Activated CD4-positive, alpha-beta T cell treated with anti-CD3 and anti-CD28 coated beads, Interleukin-2, amount 10 ng/mL, durations not matched to agents 24 days and 14 days (primary cell): ENCODE measurements at regions not wholly inside any gene's neighbourhood (a gene's known extent, or its start where the extent isn't known, plus 50 kb on each side); places are given as distances from the start of the nearest gene placed in this dataset.
"Not testable (repeated sequence)": the region's sequence is repeated elsewhere in the genome, so short reads cannot be mapped to it uniquely, and the experiment has no call there.

Source experiments
- DNase-seq: peaks from one replicate; pipeline ENCODE4 v3.0.0; 2022
- H3K27ac Mint-ChIP-seq: one replicate; pipeline ENCODE4 v1.8.0; 2022; ENCODE audit warnings: mild to moderate bottlenecking, mixed read lengths
- H3K27me3 Mint-ChIP-seq: one replicate; pipeline ENCODE4 v1.8.0; 2022; ENCODE audit warnings: mixed read lengths
- H3K36me3 Mint-ChIP-seq: one replicate; pipeline ENCODE4 v1.8.0; 2022; ENCODE audit warnings: low read depth, mild to moderate bottlenecking, mixed read lengths
- H3K4me1 Mint-ChIP-seq: one replicate; pipeline ENCODE4 v1.8.0; 2021; ENCODE audit warnings: mixed read lengths
- H3K4me3 Mint-ChIP-seq: one replicate; pipeline ENCODE4 v1.8.0; 2022; ENCODE audit warnings: mild to moderate bottlenecking, moderate library complexity, mixed read lengths
- H3K9me3 Mint-ChIP-seq: one replicate; pipeline ENCODE4 v1.8.0; 2021; ENCODE audit warnings: mixed read lengths
- intact Hi-C: fragments of 100-400 bp; cut with micrococcal nuclease; formaldehyde crosslinking; loops from one replicate; pipeline ENCODE4 v1.15.1; 2023

DNA sequence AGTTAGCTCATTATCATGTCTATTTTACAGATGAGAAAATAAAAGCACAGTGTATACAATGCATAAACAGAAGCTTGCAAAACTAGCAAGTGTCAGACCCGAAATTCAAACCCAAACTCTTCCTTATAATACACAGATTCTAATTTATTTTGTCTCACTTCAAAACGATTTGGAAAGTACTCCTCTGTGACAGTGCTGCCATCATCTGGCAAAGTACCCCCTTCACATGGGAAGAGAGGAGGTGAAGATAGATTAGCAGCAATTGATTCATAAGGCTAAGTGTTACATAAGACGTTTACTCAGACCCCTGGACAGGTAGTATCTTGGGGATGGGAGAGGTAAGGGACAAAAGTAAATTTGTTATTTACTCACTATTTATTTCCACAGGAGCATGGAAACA lies 744.0 kb upstream of the SGO1 start:
- Mint-ChIP-seq H3K36me3 (no peaks in the 10 kb centered on the region), H3K4me1 (no peaks in the 10 kb centered on the region), H3K4me3 (no peak overlapping the region), H3K27ac (no peak overlapping the region), H3K9me3 (peaks cover 10% of the 10 kb centered on the region), H3K27me3 (no peaks in the 10 kb centered on the region)
- intact Hi-C loops = no loop called here
- DNase-seq = no peak

DNA sequence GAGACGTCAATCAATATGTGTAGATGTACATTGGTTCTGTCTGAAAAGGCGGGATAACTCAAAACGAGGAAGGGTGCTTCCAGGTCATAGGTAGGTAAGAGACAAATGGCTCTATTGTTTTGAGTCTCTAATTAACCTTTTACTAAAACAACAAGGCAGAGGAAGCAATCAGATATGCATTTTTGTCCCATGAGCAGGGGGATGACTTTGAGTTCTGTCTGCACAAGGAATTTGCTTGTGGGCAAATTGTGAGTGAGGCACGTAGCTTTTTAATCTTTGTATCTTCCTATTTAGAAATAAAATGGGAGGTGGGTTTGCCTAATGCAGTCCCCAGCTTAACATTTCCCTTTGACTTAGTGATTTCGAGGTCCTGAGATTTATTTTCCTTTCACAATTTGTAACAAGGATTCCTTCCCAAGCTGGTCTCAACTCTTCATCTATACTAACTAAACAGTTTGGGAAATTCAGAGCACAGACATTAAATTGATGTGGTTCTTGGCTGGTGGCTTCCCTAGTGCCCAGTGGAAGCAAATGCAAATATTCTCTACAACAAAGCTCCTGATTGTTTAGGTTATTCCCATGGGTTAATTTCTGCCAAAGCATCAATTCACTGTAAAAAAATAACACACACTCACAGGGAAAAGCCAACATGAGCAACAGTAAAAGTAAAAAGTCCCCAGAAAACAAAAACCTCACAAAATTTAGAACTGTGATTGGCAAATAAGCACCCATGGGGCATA lies 738.8 kb upstream of the SGO1 start:
- no peak overlapping the region for H3K4me3 Mint-ChIP-seq
- H3K36me3 Mint-ChIP-seq = no peaks in the 10 kb centered on the region
- no peaks in the 10 kb centered on the region for H3K4me1 Mint-ChIP-seq
- H3K27me3 Mint-ChIP-seq = no peaks in the 10 kb centered on the region
- no peak for DNase-seq
- peaks cover 22% of the 10 kb centered on the region for H3K9me3 Mint-ChIP-seq
- intact Hi-C loops = no loop called here
- no peak overlapping the region for H3K27ac Mint-ChIP-seq

DNA sequence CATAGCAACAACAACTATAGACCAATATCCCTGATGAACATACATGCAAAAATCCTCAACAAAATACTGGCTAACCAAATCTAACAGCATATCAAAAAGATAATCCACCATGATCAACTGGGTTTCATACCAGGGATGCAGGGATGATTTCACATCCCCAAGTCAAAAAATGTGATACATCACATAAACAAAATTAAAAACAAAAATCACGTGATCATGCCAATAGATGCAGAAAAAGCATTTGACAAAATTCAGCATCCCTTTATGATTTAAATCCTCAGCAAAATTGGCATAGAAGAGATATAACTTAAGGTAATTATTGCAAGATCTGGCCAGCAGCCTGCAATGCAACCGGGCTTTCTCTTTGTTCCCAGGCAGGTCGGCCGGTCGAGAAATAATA lies 735.1 kb upstream of the SGO1 start:
- H3K27ac Mint-ChIP-seq, intact Hi-C loops, H3K4me1 Mint-ChIP-seq, H3K36me3 Mint-ChIP-seq, H3K4me3 Mint-ChIP-seq, DNase-seq, H3K27me3 Mint-ChIP-seq: not testable (repeated sequence)
- H3K9me3 Mint-ChIP-seq = peaks cover 24% of the 10 kb centered on the region

DNA sequence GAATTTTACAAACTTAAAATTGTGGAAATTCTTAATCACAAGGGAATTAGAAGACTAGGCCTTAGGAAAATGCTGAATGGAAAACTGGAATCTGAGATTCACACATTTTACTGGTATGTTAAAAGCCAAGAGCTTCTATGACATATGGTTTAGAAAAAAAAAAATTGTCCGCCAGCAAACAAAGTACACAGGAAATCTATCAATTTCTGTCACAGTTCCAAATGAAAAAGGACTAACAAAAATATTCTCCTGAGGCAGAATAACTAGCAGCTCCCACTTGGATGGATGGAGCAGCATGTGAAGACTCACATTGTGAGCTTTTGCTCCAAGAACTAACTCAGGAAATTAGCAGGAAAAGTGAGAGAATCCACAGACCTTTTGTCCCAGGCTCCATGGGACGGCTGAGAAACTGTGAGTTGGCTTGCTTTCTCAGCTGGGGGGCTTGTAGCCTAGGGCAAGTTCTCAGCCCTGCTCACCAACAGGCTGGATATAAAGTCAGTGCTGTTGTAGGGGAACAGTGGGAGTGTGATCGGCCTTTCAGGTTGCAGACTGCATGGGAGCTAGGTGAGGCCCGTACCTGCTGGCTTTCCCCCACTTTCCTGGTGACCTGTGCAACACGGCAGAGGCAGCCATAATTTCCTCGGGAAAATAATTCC lies 731.1 kb upstream of the SGO1 start:
- Mint-ChIP-seq H3K27ac (no peak overlapping the region), H3K9me3 (peaks cover 12% of the 10 kb centered on the region)

DNA sequence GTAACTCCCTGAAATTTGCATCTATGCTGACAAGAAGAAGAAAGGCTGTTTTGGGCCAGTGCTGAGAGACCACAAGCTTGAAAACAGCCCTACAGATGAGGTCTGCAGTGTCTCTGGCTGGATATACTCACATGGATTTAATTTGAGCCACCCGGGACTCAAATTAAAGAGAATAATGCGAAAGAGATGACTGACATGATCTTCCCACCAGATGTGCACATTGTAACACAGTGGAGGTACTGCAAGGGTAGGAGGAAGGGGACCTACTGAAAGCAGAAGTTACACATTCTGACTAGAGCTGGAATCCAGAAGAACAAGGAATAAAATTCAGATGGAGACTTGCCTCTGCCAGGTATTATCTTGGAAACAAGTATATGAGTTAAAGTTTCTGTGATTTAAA lies 728.3 kb upstream of the SGO1 start:
- no peak for DNase-seq
- intact Hi-C loops = no loop called here
- H3K36me3 Mint-ChIP-seq = no peaks in the 10 kb centered on the region
- H3K4me1 Mint-ChIP-seq = no peaks in the 10 kb centered on the region
- no peaks in the 10 kb centered on the region for H3K27me3 Mint-ChIP-seq
- H3K4me3 Mint-ChIP-seq = no peak overlapping the region
- no peak overlapping the region for H3K27ac Mint-ChIP-seq
- H3K9me3 Mint-ChIP-seq = peaks cover 3% of the 10 kb centered on the region

More for the DNA sequence above, 731.1 kb upstream of the SGO1 start:
- intact Hi-C loops = no loop called here
- Mint-ChIP-seq H3K4me3 (no peak overlapping the region), H3K4me1 (no peaks in the 10 kb centered on the region), H3K27me3 (no peaks in the 10 kb centered on the region), H3K36me3 (no peaks in the 10 kb centered on the region)
- DNase-seq = no peak

DNA sequence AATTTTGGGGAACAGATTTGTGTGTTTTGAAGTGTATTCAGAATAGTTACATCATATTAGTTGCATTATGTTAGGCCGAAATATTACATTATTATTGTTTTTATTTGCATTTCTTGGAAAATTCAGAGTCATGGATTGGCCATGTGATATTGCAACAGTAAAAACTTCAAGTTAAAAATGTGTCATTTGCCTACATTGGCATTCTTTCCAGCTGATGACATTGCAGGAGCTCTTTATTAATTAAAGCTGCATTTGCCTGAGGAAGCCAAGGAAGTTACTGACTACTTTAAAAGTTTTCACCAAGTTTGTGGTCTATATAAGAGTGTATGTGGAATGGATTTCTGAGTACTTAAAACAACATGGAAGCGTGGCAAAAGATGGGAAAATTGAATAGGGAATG lies 726.4 kb upstream of the SGO1 start:
- Mint-ChIP-seq H3K36me3 (no peaks in the 10 kb centered on the region), H3K4me1 (no peaks in the 10 kb centered on the region), H3K4me3 (no peak overlapping the region), H3K9me3 (no peaks in the 10 kb centered on the region), H3K27ac (no peak overlapping the region), H3K27me3 (no peaks in the 10 kb centered on the region)
- DNase-seq = no peak
- intact Hi-C loops = no loop called here

DNA sequence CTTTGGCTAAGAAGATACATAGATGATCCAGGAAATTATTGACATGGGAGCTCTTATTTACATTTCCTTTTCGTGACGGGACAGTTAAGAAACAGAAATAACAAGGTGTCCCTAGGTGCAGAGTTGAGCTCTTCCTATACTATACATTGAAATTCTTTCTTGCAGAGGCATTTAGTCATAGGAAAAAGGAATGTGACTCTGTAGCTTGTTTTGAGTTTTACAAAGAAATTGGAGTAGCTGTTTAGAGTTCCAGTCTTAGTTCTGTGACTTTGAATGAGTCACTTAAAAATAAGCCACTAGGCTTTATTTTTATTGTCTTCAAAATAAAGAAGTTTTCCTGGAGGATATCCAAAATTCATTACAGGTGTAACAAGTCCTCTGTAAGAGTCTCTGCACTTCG lies 723.5 kb upstream of the SGO1 start:
- no peak for DNase-seq
- no peaks in the 10 kb centered on the region for H3K9me3 Mint-ChIP-seq
- no peak overlapping the region for H3K4me3 Mint-ChIP-seq
- intact Hi-C loops = no loop called here
- H3K4me1 Mint-ChIP-seq = no peaks in the 10 kb centered on the region
- H3K36me3 Mint-ChIP-seq = no peaks in the 10 kb centered on the region
- H3K27ac Mint-ChIP-seq = no peak overlapping the region
- H3K27me3 Mint-ChIP-seq = no peaks in the 10 kb centered on the region

DNA sequence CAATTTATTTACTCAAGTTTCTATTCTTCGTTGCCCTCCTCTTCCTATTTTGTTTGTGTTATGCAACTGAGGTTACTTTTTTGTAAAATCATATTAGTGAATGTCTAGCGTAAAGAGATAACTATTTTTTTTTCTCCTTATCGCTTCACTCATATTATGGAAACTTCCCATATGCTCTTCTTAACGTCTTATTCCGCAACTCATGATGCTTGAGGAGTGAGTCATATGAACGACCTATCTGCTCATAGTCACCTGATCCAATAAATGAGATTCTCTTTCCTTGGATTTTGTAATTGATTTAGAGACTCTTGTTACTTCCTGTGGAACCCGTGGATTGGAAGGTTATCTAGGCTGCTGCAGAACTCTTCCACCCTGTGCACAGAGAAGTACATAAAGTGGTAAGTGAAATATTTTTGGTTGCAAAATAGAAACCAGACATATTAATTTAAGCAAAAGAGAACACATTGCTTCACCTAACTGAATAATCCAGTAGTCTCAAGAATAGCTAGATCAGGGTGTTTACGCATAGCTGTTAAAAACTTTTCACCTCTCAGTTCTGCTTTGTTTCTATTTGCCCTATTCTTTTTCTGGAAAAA lies 719.3 kb upstream of the SGO1 start:
- H3K27ac Mint-ChIP-seq = no peak overlapping the region
- no peak for DNase-seq
- H3K4me1 Mint-ChIP-seq = no peaks in the 10 kb centered on the region
- H3K36me3 Mint-ChIP-seq = no peaks in the 10 kb centered on the region
- H3K4me3 Mint-ChIP-seq = no peak overlapping the region
- intact Hi-C loops = no loop called here
- no peaks in the 10 kb centered on the region for H3K27me3 Mint-ChIP-seq
- peaks cover 4% of the 10 kb centered on the region for H3K9me3 Mint-ChIP-seq

DNA sequence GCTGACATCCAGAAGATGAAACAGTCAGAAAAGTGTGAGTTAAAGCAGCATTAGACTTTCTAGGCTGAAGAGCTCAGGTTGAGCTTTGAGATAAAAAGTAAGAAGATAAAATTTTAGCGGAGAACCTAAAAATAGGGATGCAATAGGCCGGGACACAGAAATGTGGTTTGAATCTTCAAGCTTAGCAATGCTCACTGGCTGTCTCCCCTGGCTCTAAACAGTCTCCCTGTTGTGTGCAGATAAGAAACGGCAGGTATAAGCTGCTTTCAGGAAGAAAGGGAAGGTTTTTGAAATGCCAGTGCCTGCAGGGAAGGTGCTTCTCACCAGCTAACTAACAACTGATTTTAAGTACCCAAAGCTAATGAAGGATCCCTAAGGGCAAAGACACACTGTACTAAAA lies 718.7 kb upstream of the SGO1 start:
- Mint-ChIP-seq H3K4me3 (no peak overlapping the region), H3K4me1 (no peaks in the 10 kb centered on the region), H3K36me3 (no peaks in the 10 kb centered on the region), H3K9me3 (peaks cover 4% of the 10 kb centered on the region), H3K27ac (no peak overlapping the region), H3K27me3 (no peaks in the 10 kb centered on the region)
- intact Hi-C loops = no loop called here
- DNase-seq = no peak

DNA sequence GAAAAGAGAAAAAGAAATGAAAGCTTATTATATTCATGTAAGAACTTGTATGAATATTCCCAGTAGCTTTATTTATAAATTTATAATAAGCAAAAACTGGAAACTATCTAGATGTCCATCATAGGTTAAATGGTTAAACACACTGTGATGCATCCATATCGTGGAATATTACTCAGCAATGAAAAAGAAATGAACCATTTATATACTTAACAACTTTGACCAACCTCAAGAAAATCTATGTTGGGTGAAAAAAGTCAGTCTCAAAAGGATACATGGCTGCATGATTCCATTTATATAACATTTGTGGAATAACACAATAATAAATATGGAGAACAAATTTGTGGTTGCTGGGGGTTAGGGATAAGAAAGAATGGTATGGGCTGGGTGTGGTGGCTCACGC lies 713.0 kb upstream of the SGO1 start:
- Mint-ChIP-seq H3K9me3 (peaks cover 10% of the 10 kb centered on the region), H3K4me3 (no peak overlapping the region), H3K4me1 (no peaks in the 10 kb centered on the region), H3K27ac (no peak overlapping the region), H3K27me3 (no peaks in the 10 kb centered on the region), H3K36me3 (no peaks in the 10 kb centered on the region)
- intact Hi-C loops = no loop called here
- no peak for DNase-seq

DNA sequence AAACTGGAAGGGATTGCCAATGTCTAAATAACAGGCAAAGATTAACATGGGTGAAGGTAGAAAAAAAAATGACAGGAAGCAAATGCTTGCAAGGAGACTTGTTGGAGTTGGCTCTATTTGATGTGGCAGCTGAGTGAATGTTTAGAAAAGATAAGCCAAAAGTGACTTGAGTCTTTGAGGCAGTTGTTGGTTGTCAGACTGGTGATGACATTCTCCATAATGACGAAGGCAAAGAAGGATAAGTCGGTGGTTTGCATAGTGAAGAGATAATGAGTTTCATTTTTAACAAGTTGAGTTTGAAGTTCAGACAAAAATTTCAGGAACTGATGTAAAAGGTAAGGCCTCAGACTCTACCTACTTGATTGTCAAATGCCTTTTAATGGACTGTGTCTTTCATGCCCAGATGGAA lies 704.1 kb upstream of the SGO1 start:
- no peak for DNase-seq
- Mint-ChIP-seq H3K9me3 (peaks cover 10% of the 10 kb centered on the region), H3K4me1 (no peaks in the 10 kb centered on the region), H3K36me3 (no peaks in the 10 kb centered on the region), H3K27me3 (no peaks in the 10 kb centered on the region), H3K27ac (no peak overlapping the region), H3K4me3 (no peak overlapping the region)
- intact Hi-C loops = no loop called here

DNA sequence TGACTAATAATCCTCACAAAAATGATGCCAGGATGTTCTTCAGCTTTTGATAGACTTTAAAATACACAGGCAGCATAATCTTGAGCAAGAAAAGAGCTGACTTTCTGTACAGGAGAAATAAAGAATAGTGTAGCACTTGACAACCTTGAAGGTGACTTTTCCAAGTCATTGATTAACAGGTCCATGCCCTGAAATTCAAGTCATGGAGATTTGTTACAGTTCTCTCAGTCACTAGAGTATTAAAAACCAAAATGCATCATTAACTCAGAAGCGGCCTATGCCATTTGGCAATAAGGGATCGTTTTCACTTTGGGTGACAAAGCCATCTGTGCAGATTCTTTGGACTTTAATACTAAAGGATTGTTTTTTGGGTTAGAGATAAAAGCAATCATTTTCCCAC lies 692.7 kb upstream of the SGO1 start:
- H3K27me3 Mint-ChIP-seq = no peaks in the 10 kb centered on the region
- H3K27ac Mint-ChIP-seq = no peak overlapping the region
- H3K4me1 Mint-ChIP-seq = no peaks in the 10 kb centered on the region
- no peaks in the 10 kb centered on the region for H3K36me3 Mint-ChIP-seq
- DNase-seq = no peak
- intact Hi-C loops = no loop called here
- H3K9me3 Mint-ChIP-seq = peaks cover 14% of the 10 kb centered on the region
- H3K4me3 Mint-ChIP-seq = no peak overlapping the region

DNA sequence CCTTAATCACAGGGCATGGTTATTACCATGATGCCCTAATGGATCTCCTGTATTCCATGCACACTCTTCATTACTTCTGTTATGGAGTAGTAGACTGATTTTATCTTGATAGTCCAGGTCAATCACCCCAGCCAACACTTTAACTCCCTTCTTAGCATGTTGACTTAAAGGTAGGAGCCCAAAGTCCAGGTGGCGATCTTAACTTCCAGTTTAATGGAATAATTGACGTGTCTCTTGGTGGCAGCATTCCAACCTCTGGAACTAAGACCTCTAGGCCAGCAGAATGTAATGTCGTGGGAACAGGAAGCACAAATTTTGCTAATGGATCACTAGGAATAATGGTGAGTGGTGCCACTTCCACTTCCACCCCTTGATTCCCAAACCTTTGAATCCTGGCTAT lies 687.2 kb upstream of the SGO1 start:
- no peaks in the 10 kb centered on the region for H3K4me1 Mint-ChIP-seq
- no peaks in the 10 kb centered on the region for H3K27me3 Mint-ChIP-seq
- intact Hi-C loops = no loop called here
- H3K27ac Mint-ChIP-seq = no peak overlapping the region
- no peak for DNase-seq
- peaks cover 21% of the 10 kb centered on the region for H3K9me3 Mint-ChIP-seq
- no peak overlapping the region for H3K4me3 Mint-ChIP-seq
- H3K36me3 Mint-ChIP-seq = no peaks in the 10 kb centered on the region

DNA sequence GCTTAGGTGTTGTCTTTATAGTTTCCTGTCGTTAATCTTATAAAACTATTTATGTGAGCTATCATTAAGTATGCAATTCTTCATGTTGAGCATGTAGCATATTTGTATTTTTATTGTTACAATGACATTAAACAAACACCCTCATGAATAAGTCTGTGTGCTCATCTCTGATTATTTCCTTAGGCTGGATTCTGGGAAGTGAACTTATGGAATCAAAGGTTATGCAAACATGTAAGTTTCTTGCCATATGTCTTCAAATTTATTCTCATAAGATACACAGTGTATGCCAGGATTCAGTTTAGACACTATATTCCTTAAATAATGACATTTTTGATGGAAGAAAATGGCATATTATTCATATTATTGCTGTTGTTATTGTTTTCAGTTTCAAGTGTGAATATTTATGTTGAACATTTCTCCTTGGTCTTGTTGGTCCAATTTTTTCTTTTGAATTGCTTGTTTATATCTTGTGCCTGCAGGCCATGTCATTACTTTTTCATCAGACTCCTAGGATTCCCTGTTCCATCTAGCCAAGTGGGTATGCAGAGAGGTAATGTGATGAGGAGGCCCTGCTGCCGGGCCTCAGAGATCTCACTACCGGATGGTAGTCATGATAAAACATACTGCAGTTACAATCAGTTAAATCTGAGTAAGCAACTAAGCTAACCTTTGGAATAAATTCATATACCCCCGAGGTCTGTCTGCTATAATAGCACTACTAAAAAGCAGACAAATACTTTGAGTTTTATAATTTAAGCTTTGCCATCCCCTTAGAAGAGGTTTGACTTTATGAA lies 684.3 kb upstream of the SGO1 start:
- intact Hi-C loops = no loop called here
- H3K36me3 Mint-ChIP-seq = no peaks in the 10 kb centered on the region
- H3K27me3 Mint-ChIP-seq = no peaks in the 10 kb centered on the region
- peaks cover 8% of the 10 kb centered on the region for H3K9me3 Mint-ChIP-seq
- no peaks in the 10 kb centered on the region for H3K4me1 Mint-ChIP-seq
- H3K4me3 Mint-ChIP-seq = no peak overlapping the region
- DNase-seq = no peak
- H3K27ac Mint-ChIP-seq = no peak overlapping the region
